ENCODE measurements at regions not wholly inside any gene's neighbourhood (a gene's known extent, or its start where the extent isn't known, plus 50 kb on each side); places are given as distances from the start of the nearest gene placed in this dataset.
A peak's percentile ranks its signal among the peaks of the same experiment; 100 is the strongest.
"Not testable (repeated sequence)": the region's sequence is repeated elsewhere in the genome, so short reads cannot be mapped to it uniquely, and the experiment has no call there.

DNA sequence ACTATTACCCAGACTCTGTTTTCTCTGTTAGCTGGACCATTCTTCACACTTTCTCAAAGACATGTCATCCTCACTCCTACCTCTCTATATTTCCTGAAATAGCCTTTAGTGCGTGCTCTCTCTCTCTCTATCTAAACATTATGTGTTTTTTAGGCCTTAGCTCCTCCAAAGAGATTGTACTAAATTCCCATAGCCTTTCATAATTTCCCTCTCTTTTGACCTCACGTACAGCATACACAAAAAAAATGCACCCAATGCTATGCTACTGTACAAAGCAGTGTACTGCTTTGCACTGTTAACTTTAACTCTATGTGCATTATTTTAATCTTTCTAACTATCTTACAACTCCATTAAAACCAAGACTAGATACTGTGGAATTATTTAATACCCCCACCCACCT lies 288.4 kb downstream of the DAD1 start:
- TF ChIP-seq PAX5 (IDR thresholded peaks at IDR 0.05; ENCODE audit: insufficient read depth, low read length, severe bottlenecking) (no peak), POU2F2 (IDR thresholded peaks at IDR 0.05; ENCODE audit: low read depth, low read length) (no peak), POLR2A (IDR thresholded peaks at IDR 0.05; ENCODE audit: low read depth, low read length) (no peak), TAF1 (IDR thresholded peaks at IDR 0.05; ENCODE audit: low read depth, low read length) (no peak), SPI1 (IDR thresholded peaks at IDR 0.05; ENCODE audit: low read depth, low read length) (no peak), POLR2AphosphoS5 (IDR thresholded peaks at IDR 0.05; ENCODE audit: low read depth, low read length) (no peak)
- DNase-seq (ENCODE audit: insufficient read length, low spot score) (no peak), FAIRE-seq (no peak)

DNA sequence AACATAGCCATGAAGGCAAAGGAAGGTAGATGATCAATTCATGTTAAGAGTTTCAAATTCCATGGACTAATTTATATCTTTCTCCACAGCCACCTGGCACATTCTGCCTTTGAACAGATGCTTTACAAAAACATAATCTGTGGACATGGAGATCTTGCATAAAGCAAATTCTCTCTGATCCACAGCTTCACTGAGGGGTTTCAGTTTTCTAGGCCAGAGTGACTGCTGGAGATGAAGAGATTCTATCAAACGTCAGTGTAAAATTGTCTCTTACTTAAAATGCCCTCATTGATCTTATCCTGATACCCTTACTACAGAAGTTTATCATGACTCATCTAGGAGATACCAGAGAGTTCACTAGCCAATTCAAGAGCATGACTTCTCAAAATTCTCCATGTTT lies 291.6 kb downstream of the DAD1 start:
- DNase-seq (ENCODE audit: insufficient read length, low spot score), result no peak
- TF ChIP-seq POLR2AphosphoS5 (IDR thresholded peaks at IDR 0.05; ENCODE audit: low read depth, low read length), result no peak
- TF ChIP-seq POLR2A (IDR thresholded peaks at IDR 0.05; ENCODE audit: low read depth, low read length), result no peak
- no peak for TF ChIP-seq SPI1 (IDR thresholded peaks at IDR 0.05; ENCODE audit: low read depth, low read length)
- no peak for FAIRE-seq

DNA sequence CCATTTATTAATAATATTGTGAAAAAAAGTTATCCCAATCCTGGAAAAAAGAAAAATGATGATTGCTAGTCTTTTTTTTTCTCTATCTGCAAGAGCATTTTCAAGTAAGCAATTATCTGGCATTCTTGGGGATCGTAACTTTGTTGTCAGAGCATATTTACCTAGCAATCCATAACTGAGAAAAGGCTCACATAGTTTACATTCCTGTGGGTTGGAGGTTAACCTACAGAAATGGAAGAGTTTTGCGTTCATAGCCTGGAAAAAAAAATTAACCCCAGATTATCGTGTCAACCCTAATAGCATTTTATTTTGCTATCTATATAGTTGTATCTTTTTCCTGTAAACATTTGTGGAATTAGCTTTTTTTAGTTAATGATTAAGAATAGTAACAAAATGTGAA lies 292.3 kb downstream of the DAD1 start:
- no peak for TF ChIP-seq POLR2A (IDR thresholded peaks at IDR 0.05; ENCODE audit: low read depth, low read length)
- no peak for TF ChIP-seq PAX5 (IDR thresholded peaks at IDR 0.05; ENCODE audit: insufficient read depth, low read length, severe bottlenecking)
- TF ChIP-seq POU2F2 (IDR thresholded peaks at IDR 0.05; ENCODE audit: low read depth, low read length), result no peak
- TF ChIP-seq TAF1 (IDR thresholded peaks at IDR 0.05; ENCODE audit: low read depth, low read length), result no peak
- no peak for TF ChIP-seq POLR2AphosphoS5 (IDR thresholded peaks at IDR 0.05; ENCODE audit: low read depth, low read length)
- no peak for TF ChIP-seq SPI1 (IDR thresholded peaks at IDR 0.05; ENCODE audit: low read depth, low read length)
- DNase-seq (ENCODE audit: insufficient read length, low spot score), result no peak
- no peak for FAIRE-seq

DNA sequence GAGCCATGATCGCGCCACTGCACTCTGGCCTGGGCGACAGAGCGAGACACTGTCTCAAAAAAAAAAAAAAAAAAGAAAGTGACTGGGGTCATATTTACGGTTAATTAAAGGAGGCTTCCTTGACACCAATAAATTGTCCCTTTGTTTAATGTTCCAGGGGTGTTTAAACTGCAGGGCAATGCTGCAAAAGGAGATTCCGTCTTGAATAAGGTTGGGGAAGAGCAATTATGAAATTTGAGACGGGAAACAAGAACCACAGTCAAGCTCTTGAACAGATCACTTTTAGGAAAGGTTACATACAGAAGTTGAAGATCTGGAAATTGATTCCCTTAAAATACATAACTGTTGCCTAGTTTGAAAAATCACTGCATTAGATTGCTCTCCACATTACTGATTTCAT lies 292.9 kb downstream of the DAD1 start:
- FAIRE-seq, result no peak

DNA sequence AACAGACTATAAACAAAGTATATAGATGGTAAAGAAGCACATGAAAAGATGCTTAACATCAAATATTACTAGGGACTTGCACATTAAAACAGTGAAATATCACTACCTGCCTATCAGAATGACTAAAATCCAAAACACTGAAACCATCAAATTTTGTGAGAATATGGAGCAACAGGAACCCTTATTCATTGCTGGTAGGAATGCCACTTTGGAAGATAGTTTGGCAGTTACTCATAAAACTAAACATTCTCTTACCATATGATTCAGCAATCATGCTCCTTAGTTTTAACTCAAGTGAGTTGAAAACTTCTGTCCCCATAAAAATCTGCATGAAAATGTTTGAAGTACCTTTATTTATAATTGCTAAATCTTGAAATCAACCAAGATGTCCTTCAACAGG lies 297.6 kb downstream of the DAD1 start:
- no peak for FAIRE-seq
- no peak for DNase-seq (ENCODE audit: insufficient read length, low spot score)
- TF ChIP-seq POLR2A (IDR thresholded peaks at IDR 0.05; ENCODE audit: low read depth, low read length) (no peak), TAF1 (IDR thresholded peaks at IDR 0.05; ENCODE audit: low read depth, low read length) (no peak), POU2F2 (IDR thresholded peaks at IDR 0.05; ENCODE audit: low read depth, low read length) (no peak), SPI1 (IDR thresholded peaks at IDR 0.05; ENCODE audit: low read depth, low read length) (no peak), PAX5 (IDR thresholded peaks at IDR 0.05; ENCODE audit: insufficient read depth, low read length, severe bottlenecking) (no peak), POLR2AphosphoS5 (IDR thresholded peaks at IDR 0.05; ENCODE audit: low read depth, low read length) (no peak)

More for the DNA sequence above, 292.9 kb downstream of the DAD1 start:
- no peak for DNase-seq (ENCODE audit: insufficient read length, low spot score)
- TF ChIP-seq POU2F2 (IDR thresholded peaks at IDR 0.05; ENCODE audit: low read depth, low read length), result no peak
- TF ChIP-seq SPI1 (IDR thresholded peaks at IDR 0.05; ENCODE audit: low read depth, low read length), result no peak
- no peak for TF ChIP-seq POLR2A (IDR thresholded peaks at IDR 0.05; ENCODE audit: low read depth, low read length)

DNA sequence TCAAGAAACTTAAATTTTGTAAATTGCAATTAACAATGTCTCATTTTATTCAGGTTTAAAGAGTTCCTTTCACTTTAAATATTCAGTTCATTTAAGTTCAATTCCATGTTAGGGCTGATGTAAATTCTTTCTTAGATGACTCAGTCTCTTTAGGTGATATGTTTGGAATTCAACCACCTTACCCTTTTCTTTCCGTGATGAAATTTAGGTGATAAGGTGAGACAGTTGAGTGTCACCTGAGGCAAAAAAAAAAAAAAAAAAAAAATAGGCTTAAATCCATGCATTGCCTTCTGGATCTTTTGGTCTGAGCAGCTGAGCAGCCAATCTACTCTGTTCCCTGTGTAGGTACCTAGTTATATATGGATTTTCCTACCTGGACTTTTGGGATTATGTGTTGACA lies 299.5 kb downstream of the DAD1 start:
- TF ChIP-seq POLR2AphosphoS5 (IDR thresholded peaks at IDR 0.05; ENCODE audit: low read depth, low read length) (no peak), POLR2A (IDR thresholded peaks at IDR 0.05; ENCODE audit: low read depth, low read length) (no peak), POU2F2 (IDR thresholded peaks at IDR 0.05; ENCODE audit: low read depth, low read length) (no peak), SPI1 (IDR thresholded peaks at IDR 0.05; ENCODE audit: low read depth, low read length) (no peak), TAF1 (IDR thresholded peaks at IDR 0.05; ENCODE audit: low read depth, low read length) (no peak), PAX5 (IDR thresholded peaks at IDR 0.05; ENCODE audit: insufficient read depth, low read length, severe bottlenecking) (no peak)
- DNase-seq (ENCODE audit: insufficient read length, low spot score) (no peak), FAIRE-seq (no peak)

DNA sequence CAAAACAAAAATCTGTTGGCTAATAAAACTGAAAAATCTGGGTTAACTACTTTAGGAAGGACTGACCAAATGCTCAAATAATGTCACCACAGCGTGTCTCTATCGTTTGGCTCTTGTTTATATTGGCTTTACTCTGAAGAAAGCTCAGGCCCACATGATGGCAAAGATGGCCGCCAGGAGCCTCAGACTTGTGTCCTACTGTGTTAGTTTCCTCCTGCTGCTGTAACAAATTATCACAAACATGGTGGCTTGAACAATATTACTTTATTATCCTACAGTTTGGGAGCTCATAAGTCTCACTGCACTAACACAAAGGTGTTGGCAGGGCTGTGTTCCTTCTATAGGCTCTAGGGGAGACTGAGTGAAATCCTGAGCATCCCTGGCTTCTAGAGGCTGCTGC lies 303.0 kb downstream of the DAD1 start:
- no peak for TF ChIP-seq SPI1 (IDR thresholded peaks at IDR 0.05; ENCODE audit: low read depth, low read length)
- no peak for TF ChIP-seq POU2F2 (IDR thresholded peaks at IDR 0.05; ENCODE audit: low read depth, low read length)
- no peak for TF ChIP-seq POLR2A (IDR thresholded peaks at IDR 0.05; ENCODE audit: low read depth, low read length)
- no peak for TF ChIP-seq TAF1 (IDR thresholded peaks at IDR 0.05; ENCODE audit: low read depth, low read length)
- TF ChIP-seq PAX5 (IDR thresholded peaks at IDR 0.05; ENCODE audit: insufficient read depth, low read length, severe bottlenecking), result no peak
- TF ChIP-seq POLR2AphosphoS5 (IDR thresholded peaks at IDR 0.05; ENCODE audit: low read depth, low read length), result no peak
- no peak for FAIRE-seq

DNA sequence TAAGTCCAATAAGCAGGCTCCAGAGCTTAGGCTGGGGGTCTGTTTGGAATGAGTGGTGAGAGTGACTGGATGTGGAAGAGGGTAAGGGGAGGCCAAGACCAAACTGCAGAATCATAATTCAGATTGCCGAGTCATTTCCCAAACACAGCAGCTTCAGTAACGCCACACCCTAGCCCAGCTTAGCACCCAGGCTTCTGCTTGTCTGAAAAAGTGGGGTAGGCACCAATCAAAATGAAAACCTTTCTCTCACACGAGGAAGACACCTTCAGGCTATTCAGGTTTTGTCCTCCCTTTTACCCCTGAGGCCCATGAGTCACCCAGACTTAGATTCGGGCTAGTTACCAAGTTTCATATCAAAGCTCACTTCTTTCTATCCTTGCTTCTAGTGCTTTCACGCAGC lies 306.1 kb downstream of the DAD1 start:
- no peak for FAIRE-seq
- DNase-seq (ENCODE audit: insufficient read length, low spot score), result no peak
- TF ChIP-seq TAF1 (IDR thresholded peaks at IDR 0.05; ENCODE audit: low read depth, low read length) (no peak), POU2F2 (IDR thresholded peaks at IDR 0.05; ENCODE audit: low read depth, low read length) (no peak), POLR2A (IDR thresholded peaks at IDR 0.05; ENCODE audit: low read depth, low read length) (no peak), POLR2AphosphoS5 (IDR thresholded peaks at IDR 0.05; ENCODE audit: low read depth, low read length) (no peak), SPI1 (IDR thresholded peaks at IDR 0.05; ENCODE audit: low read depth, low read length) (no peak)

More for the DNA sequence above, 303.0 kb downstream of the DAD1 start:
- DNase-seq (ENCODE audit: insufficient read length, low spot score), result no peak

DNA sequence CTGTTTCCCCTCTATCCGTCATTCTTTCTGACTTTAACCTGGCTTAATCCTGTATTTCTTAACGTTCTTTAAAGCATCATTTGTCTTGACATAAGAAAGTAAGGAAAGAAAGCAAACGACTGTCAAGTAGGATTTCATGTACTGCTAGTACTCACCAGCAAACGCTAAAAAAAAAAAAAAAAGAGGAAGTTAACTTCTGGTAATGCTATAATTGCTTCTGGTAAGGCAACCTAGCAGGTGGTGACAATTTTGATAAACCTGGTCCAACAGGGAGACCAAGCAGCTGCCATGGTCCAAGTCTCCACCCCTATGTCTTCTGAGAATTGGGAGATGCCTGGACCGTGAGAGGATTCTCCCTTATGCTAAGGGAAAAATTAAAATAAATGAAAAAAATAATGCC lies 306.6 kb downstream of the DAD1 start:
- TF ChIP-seq POLR2A (IDR thresholded peaks at IDR 0.05; ENCODE audit: low read depth, low read length) (no peak), POU2F2 (IDR thresholded peaks at IDR 0.05; ENCODE audit: low read depth, low read length) (no peak)
- DNase-seq (ENCODE audit: insufficient read length, low spot score), result peak; percentile 8
- peak; percentile 26 for FAIRE-seq

DNA sequence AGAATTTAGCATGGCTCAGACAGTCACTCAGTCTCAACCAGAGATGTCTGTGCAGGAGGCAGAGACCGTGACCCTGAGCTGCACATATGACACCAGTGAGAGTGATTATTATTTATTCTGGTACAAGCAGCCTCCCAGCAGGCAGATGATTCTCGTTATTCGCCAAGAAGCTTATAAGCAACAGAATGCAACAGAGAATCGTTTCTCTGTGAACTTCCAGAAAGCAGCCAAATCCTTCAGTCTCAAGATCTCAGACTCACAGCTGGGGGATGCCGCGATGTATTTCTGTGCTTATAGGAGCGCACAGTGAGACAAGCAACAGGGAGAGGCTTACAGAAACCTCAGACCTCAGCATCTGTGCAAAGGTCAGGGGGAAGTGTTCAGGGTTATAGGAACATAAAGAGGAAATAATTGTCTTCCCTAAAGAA lies 307.6 kb downstream of the DAD1 start:
- not testable (repeated sequence) for FAIRE-seq; DNase-seq (ENCODE audit: insufficient read length, low spot score)
